ENCODE measurements at regions not wholly inside any gene's neighbourhood (a gene's known extent, or its start where the extent isn't known, plus 50 kb on each side); places are given as distances from the start of the nearest gene placed in this dataset.

GRCh38 chr3:83948771-83949170 is 1010.0 kb upstream of the CADM2 start:
- Mint-ChIP-seq H3K36me3 (ENCODE audit: low read depth) (no peaks in the 10 kb centered on the region), H3K4me3 (ENCODE audit: low read depth) (no peak overlapping the region), H3K4me1 (ENCODE audit: low read depth) (no peaks in the 10 kb centered on the region), H3K27me3 (ENCODE audit: low read depth) (no peaks in the 10 kb centered on the region), H3K9me3 (peaks cover 18% of the 10 kb centered on the region), H3K27ac (no peak overlapping the region)
- DNase-seq (ENCODE audit: low spot score), result no peak
- intact Hi-C loops (cut with micrococcal nuclease), result no loop called here

DNA sequence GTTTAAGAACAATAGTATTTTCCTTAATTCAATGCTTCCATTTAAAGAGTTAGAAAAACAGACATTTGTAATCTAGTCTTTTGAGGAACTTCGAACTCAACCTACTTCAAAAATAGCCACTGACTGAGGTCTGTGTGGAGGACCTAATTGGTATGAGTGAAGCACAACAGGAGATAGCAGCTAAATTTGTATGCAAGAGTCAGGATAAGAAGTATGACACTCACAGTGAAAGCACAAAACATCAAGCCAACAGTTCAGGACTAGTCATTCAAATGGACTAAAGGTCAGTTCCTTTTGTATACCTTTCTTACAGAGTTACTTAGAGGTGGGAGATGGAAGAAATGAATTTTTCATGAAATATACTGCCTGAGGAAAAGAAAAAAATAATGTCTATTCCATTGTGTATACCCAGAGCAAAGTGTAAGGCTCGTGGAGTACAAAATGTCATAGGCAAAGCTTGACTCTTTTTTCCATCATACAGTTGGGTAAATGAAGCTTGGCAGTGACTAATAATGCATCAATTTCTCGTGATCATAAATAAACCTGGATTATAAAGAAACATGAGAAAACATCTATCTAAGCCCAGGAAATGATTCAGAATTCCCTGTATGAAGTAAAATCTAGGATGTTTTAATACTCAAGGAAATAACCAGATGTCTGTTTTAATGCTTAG is 1005.2 kb upstream of the CADM2 start:
- Mint-ChIP-seq H3K27ac (no peak overlapping the region), H3K27me3 (ENCODE audit: low read depth) (no peaks in the 10 kb centered on the region), H3K4me3 (ENCODE audit: low read depth) (no peak overlapping the region), H3K4me1 (ENCODE audit: low read depth) (no peaks in the 10 kb centered on the region), H3K9me3 (peaks cover 22% of the 10 kb centered on the region), H3K36me3 (ENCODE audit: low read depth) (no peaks in the 10 kb centered on the region)
- intact Hi-C loops (cut with micrococcal nuclease), result loop anchor here (10.0 kb wide), 1 partner anchor 489 kb away; no protein-coding TSS in a partner anchor
- no peak for DNase-seq (ENCODE audit: low spot score)

GRCh38 chr3:83956431-83956830 is 1002.4 kb upstream of the CADM2 start:
- intact Hi-C loops (cut with micrococcal nuclease), result loop anchor here (10.0 kb wide), 1 partner anchor 492 kb away; no protein-coding TSS in a partner anchor
- H3K4me3 Mint-ChIP-seq (ENCODE audit: low read depth), result no peak overlapping the region
- no peak for DNase-seq (ENCODE audit: low spot score)
- no peaks in the 10 kb centered on the region for H3K27me3 Mint-ChIP-seq (ENCODE audit: low read depth)
- H3K4me1 Mint-ChIP-seq (ENCODE audit: low read depth), result no peaks in the 10 kb centered on the region
- H3K9me3 Mint-ChIP-seq, result peaks cover 20% of the 10 kb centered on the region
- no peak overlapping the region for H3K27ac Mint-ChIP-seq
- H3K36me3 Mint-ChIP-seq (ENCODE audit: low read depth), result no peaks in the 10 kb centered on the region

DNA sequence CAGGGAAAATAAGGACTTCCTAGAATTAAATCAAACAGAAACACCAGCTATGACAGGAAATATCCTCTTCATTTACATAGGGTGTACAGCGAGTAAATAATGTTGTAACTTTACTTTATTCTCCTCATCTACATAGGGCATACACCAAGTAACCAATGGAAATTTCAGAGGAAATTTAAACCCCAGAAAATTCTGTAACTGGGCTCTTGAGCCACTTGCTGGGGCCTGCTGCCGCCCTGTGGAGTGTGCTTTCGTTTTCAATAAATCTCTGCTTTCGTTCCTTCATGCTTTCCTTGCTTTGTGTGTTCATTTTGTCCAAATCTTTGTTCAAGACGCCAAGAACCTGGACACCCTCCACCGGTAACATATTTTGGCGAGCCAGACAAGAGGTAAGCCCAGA is 990.4 kb upstream of the CADM2 start:
- H3K4me1 Mint-ChIP-seq (ENCODE audit: low read depth), result no peaks in the 10 kb centered on the region
- no peaks in the 10 kb centered on the region for H3K27me3 Mint-ChIP-seq (ENCODE audit: low read depth)
- no peaks in the 10 kb centered on the region for H3K36me3 Mint-ChIP-seq (ENCODE audit: low read depth)
- DNase-seq (ENCODE audit: low spot score), result no peak
- H3K27ac Mint-ChIP-seq, result no peak overlapping the region
- intact Hi-C loops (cut with micrococcal nuclease), result no loop called here
- no peak overlapping the region for H3K4me3 Mint-ChIP-seq (ENCODE audit: low read depth)
- H3K9me3 Mint-ChIP-seq, result peaks cover 44% of the 10 kb centered on the region

GRCh38 chr3:83971666-83972065 is 987.1 kb upstream of the CADM2 start:
- H3K36me3 Mint-ChIP-seq (ENCODE audit: low read depth), result no peaks in the 10 kb centered on the region
- H3K4me3 Mint-ChIP-seq (ENCODE audit: low read depth), result no peak overlapping the region
- H3K9me3 Mint-ChIP-seq, result peaks cover 38% of the 10 kb centered on the region
- no peak for DNase-seq (ENCODE audit: low spot score)
- no peak overlapping the region for H3K27ac Mint-ChIP-seq
- no peaks in the 10 kb centered on the region for H3K4me1 Mint-ChIP-seq (ENCODE audit: low read depth)
- no peaks in the 10 kb centered on the region for H3K27me3 Mint-ChIP-seq (ENCODE audit: low read depth)
- intact Hi-C loops (cut with micrococcal nuclease), result no loop called here

DNA sequence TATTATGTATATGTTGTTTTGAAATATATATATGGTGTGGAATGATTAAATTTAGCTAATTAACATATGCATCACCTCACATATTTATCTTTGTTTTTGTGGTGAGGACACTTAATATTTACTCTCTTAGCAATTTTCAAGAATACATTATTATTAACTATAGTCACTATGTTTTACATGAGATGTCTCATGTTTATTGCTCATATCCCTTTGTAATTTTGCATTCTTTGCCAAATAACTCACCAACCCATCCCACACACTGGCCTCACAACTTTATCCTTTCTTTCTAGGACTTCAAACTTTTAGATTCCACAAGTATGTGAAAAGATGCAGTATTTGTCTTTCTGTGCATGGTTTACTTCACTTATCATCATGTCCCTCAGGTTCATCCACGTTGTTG is 950.2 kb upstream of the CADM2 start:
- Mint-ChIP-seq H3K9me3 (peaks cover 43% of the 10 kb centered on the region), H3K4me1 (ENCODE audit: low read depth) (no peaks in the 10 kb centered on the region), H3K4me3 (ENCODE audit: low read depth) (no peak overlapping the region)

GRCh38 chr3:84023842-84024241 is 934.9 kb upstream of the CADM2 start:
- H3K36me3 Mint-ChIP-seq (ENCODE audit: low read depth), result no peaks in the 10 kb centered on the region
- H3K27me3 Mint-ChIP-seq (ENCODE audit: low read depth), result no peaks in the 10 kb centered on the region

More for the DNA sequence above, 950.2 kb upstream of the CADM2 start:
- H3K27me3 Mint-ChIP-seq (ENCODE audit: low read depth), result no peaks in the 10 kb centered on the region
- no peak for DNase-seq (ENCODE audit: low spot score)
- intact Hi-C loops (cut with micrococcal nuclease), result no loop called here
- no peaks in the 10 kb centered on the region for H3K36me3 Mint-ChIP-seq (ENCODE audit: low read depth)
- no peak overlapping the region for H3K27ac Mint-ChIP-seq

DNA sequence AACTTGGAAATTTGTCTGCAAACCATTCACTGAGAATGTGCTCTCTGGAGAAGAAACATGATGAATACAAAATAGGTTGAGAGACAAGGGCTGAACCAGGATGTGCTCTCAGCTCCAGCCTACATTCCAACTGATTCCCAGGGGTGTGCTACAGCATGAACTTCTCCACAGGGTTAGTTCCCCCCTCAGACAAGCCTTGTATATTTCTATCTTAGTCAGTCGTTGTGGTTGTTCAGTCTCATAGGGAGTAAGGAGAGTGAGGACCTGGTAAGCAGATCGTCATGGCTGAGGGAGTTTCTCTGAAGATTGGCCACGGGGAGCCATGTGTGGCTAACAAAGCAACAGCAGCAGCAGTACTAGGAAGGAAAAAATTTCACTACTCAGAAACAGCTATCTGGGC is 919.7 kb upstream of the CADM2 start:
- intact Hi-C loops (cut with micrococcal nuclease), result no loop called here

More at GRCh38 chr3:84023842-84024241, 934.9 kb upstream of the CADM2 start:
- Mint-ChIP-seq H3K4me1 (ENCODE audit: low read depth) (no peaks in the 10 kb centered on the region), H3K9me3 (peaks cover 26% of the 10 kb centered on the region), H3K4me3 (ENCODE audit: low read depth) (no peak overlapping the region), H3K27ac (no peak overlapping the region)
- DNase-seq (ENCODE audit: low spot score), result no peak
- intact Hi-C loops (cut with micrococcal nuclease), result no loop called here

GRCh38 chr3:84042399-84043106 is 916.2 kb upstream of the CADM2 start:
- no peak for DNase-seq (ENCODE audit: low spot score)
- H3K4me1 Mint-ChIP-seq (ENCODE audit: low read depth), result no peaks in the 10 kb centered on the region
- intact Hi-C loops (cut with micrococcal nuclease), result no loop called here
- H3K36me3 Mint-ChIP-seq (ENCODE audit: low read depth), result no peaks in the 10 kb centered on the region
- H3K27ac Mint-ChIP-seq, result no peak overlapping the region
- no peaks in the 10 kb centered on the region for H3K27me3 Mint-ChIP-seq (ENCODE audit: low read depth)
- H3K4me3 Mint-ChIP-seq (ENCODE audit: low read depth), result no peak overlapping the region
- peaks cover 27% of the 10 kb centered on the region for H3K9me3 Mint-ChIP-seq

More for the DNA sequence above, 919.7 kb upstream of the CADM2 start:
- no peak overlapping the region for H3K4me3 Mint-ChIP-seq (ENCODE audit: low read depth)
- no peak for DNase-seq (ENCODE audit: low spot score)
- H3K27ac Mint-ChIP-seq, result no peak overlapping the region
- no peaks in the 10 kb centered on the region for H3K27me3 Mint-ChIP-seq (ENCODE audit: low read depth)
- H3K9me3 Mint-ChIP-seq, result peaks cover 53% of the 10 kb centered on the region
- H3K36me3 Mint-ChIP-seq (ENCODE audit: low read depth), result no peaks in the 10 kb centered on the region
- H3K4me1 Mint-ChIP-seq (ENCODE audit: low read depth), result no peaks in the 10 kb centered on the region

DNA sequence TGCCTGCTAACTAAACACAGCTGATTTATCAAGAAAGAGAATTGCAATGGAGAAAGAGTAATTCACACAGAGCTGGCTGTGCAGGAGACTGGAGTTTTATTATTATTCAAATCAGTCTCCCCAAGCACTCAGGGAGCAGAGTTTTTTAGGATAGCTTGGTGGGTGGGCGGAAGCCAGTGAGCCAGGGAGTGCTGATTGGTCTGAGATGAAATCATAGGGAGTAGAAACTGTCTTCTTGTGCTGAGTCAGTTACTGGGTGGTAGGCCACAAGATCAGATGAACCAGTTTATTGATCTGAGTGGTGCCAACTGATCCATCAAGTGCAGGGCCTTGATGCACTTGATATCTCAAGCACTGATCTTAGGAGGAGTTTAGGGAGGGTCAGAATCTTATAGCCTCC is 891.9 kb upstream of the CADM2 start:
- Mint-ChIP-seq H3K4me3 (ENCODE audit: low read depth) (no peak overlapping the region), H3K9me3 (peaks cover 29% of the 10 kb centered on the region), H3K27me3 (ENCODE audit: low read depth) (no peaks in the 10 kb centered on the region), H3K36me3 (ENCODE audit: low read depth) (no peaks in the 10 kb centered on the region), H3K4me1 (ENCODE audit: low read depth) (no peaks in the 10 kb centered on the region), H3K27ac (no peak overlapping the region)
- DNase-seq (ENCODE audit: low spot score), result no peak
- intact Hi-C loops (cut with micrococcal nuclease), result no loop called here

GRCh38 chr3:84073664-84074063 is 885.1 kb upstream of the CADM2 start:
- Mint-ChIP-seq H3K36me3 (ENCODE audit: low read depth) (no peaks in the 10 kb centered on the region), H3K27ac (no peak overlapping the region), H3K27me3 (ENCODE audit: low read depth) (no peaks in the 10 kb centered on the region), H3K9me3 (peaks cover 37% of the 10 kb centered on the region), H3K4me3 (ENCODE audit: low read depth) (no peak overlapping the region), H3K4me1 (ENCODE audit: low read depth) (no peaks in the 10 kb centered on the region)
- intact Hi-C loops (cut with micrococcal nuclease), result no loop called here
- no peak for DNase-seq (ENCODE audit: low spot score)

DNA sequence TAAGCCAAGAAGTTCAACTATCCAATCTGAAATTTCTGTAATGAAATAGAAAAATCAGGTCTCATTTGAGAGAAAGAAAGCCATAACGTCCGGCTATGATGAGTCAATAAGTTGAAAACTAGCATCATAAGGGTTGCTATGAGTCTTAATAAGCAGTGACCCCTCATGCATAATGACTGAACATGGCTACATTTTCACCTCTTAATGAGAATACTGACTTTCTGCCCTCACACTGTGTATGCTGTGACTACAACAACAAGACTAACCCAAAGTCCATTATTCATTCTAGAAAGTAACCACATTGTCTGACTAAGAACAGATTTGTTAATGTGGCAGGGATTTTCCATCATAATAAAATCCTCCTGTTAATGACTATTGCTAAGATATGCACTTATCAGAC is 884.0 kb upstream of the CADM2 start:
- no peaks in the 10 kb centered on the region for H3K4me1 Mint-ChIP-seq (ENCODE audit: low read depth)
- DNase-seq (ENCODE audit: low spot score), result no peak
- no peaks in the 10 kb centered on the region for H3K36me3 Mint-ChIP-seq (ENCODE audit: low read depth)
- H3K4me3 Mint-ChIP-seq (ENCODE audit: low read depth), result no peak overlapping the region
- H3K27me3 Mint-ChIP-seq (ENCODE audit: low read depth), result no peaks in the 10 kb centered on the region
- H3K9me3 Mint-ChIP-seq, result peaks cover 37% of the 10 kb centered on the region
- no peak overlapping the region for H3K27ac Mint-ChIP-seq
- intact Hi-C loops (cut with micrococcal nuclease), result no loop called here

DNA sequence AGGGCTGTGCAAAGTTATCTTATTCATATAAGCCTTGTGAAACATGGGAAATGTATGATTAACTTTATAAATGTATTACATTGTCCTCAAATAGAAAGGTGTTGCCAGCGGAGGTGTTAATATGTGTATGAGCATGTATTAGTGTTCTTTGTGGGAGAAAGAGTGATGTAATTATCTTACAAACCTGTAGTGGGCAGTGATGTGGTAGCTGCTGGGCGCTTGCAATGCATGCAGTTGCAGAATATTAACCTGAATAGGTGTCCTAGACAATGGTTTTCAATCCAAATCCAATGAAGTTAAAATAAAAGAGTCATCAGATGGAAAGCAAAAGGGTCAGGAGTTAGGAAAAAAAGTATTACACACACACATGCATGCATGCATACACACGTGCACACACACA is 881.3 kb upstream of the CADM2 start:
- no peak overlapping the region for H3K4me3 Mint-ChIP-seq (ENCODE audit: low read depth)
- peaks cover 28% of the 10 kb centered on the region for H3K9me3 Mint-ChIP-seq
- no peaks in the 10 kb centered on the region for H3K4me1 Mint-ChIP-seq (ENCODE audit: low read depth)
- DNase-seq (ENCODE audit: low spot score), result no peak
- intact Hi-C loops (cut with micrococcal nuclease), result no loop called here
- no peaks in the 10 kb centered on the region for H3K36me3 Mint-ChIP-seq (ENCODE audit: low read depth)
- H3K27ac Mint-ChIP-seq, result no peak overlapping the region
- H3K27me3 Mint-ChIP-seq (ENCODE audit: low read depth), result no peaks in the 10 kb centered on the region
